K562 (cell line): ENCODE measurements at regions not wholly inside any gene's neighbourhood (a gene's known extent, or its start where the extent isn't known, plus 50 kb on each side); places are given as distances from the start of the nearest gene placed in this dataset.

Experiments used
- ATF2 ChIP-seq: sonication (generic); formaldehyde crosslinking; IDR thresholded peaks from 2 replicates; pipeline ENCODE4 v1.8.1; 2022; ENCODE audit warnings: missing genetic modification reagents
- CEBPG ChIP-seq, 3 experiments: fragments of 200-800 bp in 1 of 3; sonication (Bioruptor generic) in 1 of 3; sonication (generic) in 1 of 3; formaldehyde crosslinking in 1 of 3; IDR thresholded peaks in 2 of 3; conservative IDR thresholded peaks in 1 of 3; 2 replicates each; pipeline versions ENCODE4 v1.6.1 to v1.8.0; 2016 to 2022; ENCODE audit warnings: missing compliant biosample characterization in 2 of 3, missing genetic modification characterization in 2 of 3, mild to moderate bottlenecking in 1 of 3, missing genetic modification reagents in 1 of 3
- DDX20 ChIP-seq: fragments of 450-650 bp; IDR thresholded peaks from 2 replicates; pipeline ENCODE4 v1.6.1; 2016; ENCODE audit warnings: missing genetic modification characterization, low read depth, mild to moderate bottlenecking, missing compliant biosample characterization, moderate library complexity
- ETV1 ChIP-seq: fragments of 450-650 bp; conservative IDR thresholded peaks from 2 replicates; pipeline ENCODE4 v1.6.1; 2016; ENCODE audit warnings: missing genetic modification characterization, control low read depth, low read depth, missing compliant biosample characterization
- GMEB1 ChIP-seq: fragments of 250-450 bp; sonication (Bioruptor Pico); IDR thresholded peaks from 2 replicates; pipeline ENCODE4 v1.4.0; 2020; ENCODE audit warnings: mild to moderate bottlenecking
- HNRNPH1 ChIP-seq: fragments of 200-400 bp; formaldehyde crosslinking; optimal IDR thresholded peaks from 2 replicates; pipeline ENCODE3; 2017; ENCODE audit warnings: low read depth, mild to moderate bottlenecking, low read length, moderate library complexity
- KDM2B ChIP-seq: fragments of 250-450 bp; sonication (Bioruptor Pico); IDR thresholded peaks from 2 replicates; pipeline ENCODE4 v1.8.0; 2021; ENCODE audit warnings: mild to moderate bottlenecking, moderate library complexity
- SNRNP70 ChIP-seq: fragments of 200-400 bp; formaldehyde crosslinking; optimal IDR thresholded peaks from 2 replicates; pipeline ENCODE3; 2017; ENCODE audit warnings: low read depth, low read length
- SREBF1 ChIP-seq: fragments of 150-350 bp; IDR thresholded peaks from 2 replicates; pipeline ENCODE4 v1.6.1; 2014; ENCODE audit warnings: antibody characterized with exemption, low read depth, low read length, borderline replicate concordance
- STAT5A ChIP-seq: IDR thresholded peaks from 2 replicates; pipeline ENCODE4 v1.6.1; 2012; ENCODE audit warnings: low read length, inconsistent platforms, borderline replicate concordance
- ZBTB7A ChIP-seq: IDR thresholded peaks from 2 replicates; pipeline ENCODE4 v1.6.1; 2011; ENCODE audit warnings: low read depth, mild to moderate bottlenecking, low read length, moderate library complexity, borderline replicate concordance; ENCODE audit not compliant: control insufficient read depth
- ZNF668 ChIP-seq: fragments of 250-450 bp; sonication (Bioruptor Pico); IDR thresholded peaks from 2 replicates; pipeline ENCODE4 v1.8.0; 2022; ENCODE audit warnings: mild to moderate bottlenecking, inconsistent platforms
- ZNF76 ChIP-seq: fragments of 250-450 bp; sonication (Bioruptor Pico); IDR thresholded peaks from 2 replicates; pipeline ENCODE4 v1.4.0; 2020; ENCODE audit warnings: mild to moderate bottlenecking, moderate library complexity, borderline replicate concordance
- TF ChIP-seq, protein P1 (sequence below): fragments of 200-800 bp; sonication (Bioruptor generic); IDR thresholded peaks from 2 replicates; pipeline ENCODE4 v1.6.1; 2016; ENCODE audit warnings: missing genetic modification characterization, missing compliant biosample characterization
- TF ChIP-seq, protein P2 (sequence below), 2 experiments: fragments of 450-650 bp; IDR thresholded peaks; 2 replicates each; pipeline ENCODE4 v1.6.1; 2016

DNA sequence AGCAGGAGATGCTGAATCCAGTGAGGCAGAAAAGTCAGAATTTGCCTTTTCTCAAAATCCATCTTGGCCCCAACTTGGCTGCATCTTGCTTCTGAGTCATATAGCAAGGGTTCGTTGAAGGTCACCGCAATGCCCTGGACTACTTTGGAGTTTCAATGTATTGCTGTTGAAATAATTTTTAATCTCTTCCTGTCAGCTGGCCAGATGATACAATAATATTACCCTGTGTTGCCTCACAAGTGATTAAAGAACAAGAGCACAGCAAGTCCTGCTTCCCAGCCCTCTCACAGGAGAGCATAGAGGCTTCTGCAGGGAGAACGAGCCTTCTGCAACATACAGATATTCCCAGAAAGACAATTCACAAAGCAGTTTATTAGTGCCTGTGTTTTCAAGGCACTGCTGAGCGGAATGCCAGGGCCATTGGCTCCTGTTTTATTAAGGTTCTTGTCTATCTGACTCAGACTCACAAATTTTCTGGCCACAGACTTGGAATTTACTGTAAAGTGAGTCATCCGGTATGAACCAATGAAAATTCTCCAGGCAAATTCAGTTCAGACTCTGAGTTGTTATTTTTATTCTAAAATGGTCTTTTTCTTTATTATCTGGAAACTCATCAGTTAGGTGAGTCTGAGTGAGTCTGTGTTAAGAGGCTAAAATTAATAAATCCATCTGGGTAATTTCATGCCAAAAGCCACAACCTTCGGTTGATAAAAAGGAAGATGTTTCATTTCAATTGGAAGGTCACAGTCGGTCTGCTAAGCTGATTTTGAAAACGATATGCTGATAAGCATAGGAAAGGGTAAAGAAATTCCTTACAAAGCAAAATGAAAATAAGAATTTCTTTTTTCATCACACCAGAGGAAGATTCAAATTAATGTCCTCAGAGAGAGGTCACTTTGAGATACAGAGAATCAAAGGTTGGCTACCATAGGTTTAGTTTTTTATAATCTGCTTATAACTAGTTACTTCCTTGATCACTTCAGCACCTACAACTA is 289.4 kb upstream of the STXBP5 start (continued):
- TF ChIP-seq ATF2 (no peak), GMEB1 (no peak), ETV1 (tag) (peak; percentile 99), DDX20 (no peak), ZBTB7A (no peak), KDM2B (CRISPR knock-in tag) (no peak), SNRNP70 (no peak), STAT5A (peak; percentile 50; the same call in 1 of the 2 replicates), SREBF1 (no peak), ZNF668 (CRISPR knock-in tag) (no peak), ZNF76 (CRISPR knock-in tag) (no peak), HNRNPH1 (no peak), CEBPG (CRISPR knock-in tag; IDR thresholded peaks at IDR 0.05) (peak; percentile 99), CEBPG (tag; conservative IDR thresholded peaks at IDR 0.05 in 1 of 2, IDR thresholded peaks at IDR 0.05 in 1 of 2) (peak; percentile 88 to 98)
- TF ChIP-seq, protein P1, sequence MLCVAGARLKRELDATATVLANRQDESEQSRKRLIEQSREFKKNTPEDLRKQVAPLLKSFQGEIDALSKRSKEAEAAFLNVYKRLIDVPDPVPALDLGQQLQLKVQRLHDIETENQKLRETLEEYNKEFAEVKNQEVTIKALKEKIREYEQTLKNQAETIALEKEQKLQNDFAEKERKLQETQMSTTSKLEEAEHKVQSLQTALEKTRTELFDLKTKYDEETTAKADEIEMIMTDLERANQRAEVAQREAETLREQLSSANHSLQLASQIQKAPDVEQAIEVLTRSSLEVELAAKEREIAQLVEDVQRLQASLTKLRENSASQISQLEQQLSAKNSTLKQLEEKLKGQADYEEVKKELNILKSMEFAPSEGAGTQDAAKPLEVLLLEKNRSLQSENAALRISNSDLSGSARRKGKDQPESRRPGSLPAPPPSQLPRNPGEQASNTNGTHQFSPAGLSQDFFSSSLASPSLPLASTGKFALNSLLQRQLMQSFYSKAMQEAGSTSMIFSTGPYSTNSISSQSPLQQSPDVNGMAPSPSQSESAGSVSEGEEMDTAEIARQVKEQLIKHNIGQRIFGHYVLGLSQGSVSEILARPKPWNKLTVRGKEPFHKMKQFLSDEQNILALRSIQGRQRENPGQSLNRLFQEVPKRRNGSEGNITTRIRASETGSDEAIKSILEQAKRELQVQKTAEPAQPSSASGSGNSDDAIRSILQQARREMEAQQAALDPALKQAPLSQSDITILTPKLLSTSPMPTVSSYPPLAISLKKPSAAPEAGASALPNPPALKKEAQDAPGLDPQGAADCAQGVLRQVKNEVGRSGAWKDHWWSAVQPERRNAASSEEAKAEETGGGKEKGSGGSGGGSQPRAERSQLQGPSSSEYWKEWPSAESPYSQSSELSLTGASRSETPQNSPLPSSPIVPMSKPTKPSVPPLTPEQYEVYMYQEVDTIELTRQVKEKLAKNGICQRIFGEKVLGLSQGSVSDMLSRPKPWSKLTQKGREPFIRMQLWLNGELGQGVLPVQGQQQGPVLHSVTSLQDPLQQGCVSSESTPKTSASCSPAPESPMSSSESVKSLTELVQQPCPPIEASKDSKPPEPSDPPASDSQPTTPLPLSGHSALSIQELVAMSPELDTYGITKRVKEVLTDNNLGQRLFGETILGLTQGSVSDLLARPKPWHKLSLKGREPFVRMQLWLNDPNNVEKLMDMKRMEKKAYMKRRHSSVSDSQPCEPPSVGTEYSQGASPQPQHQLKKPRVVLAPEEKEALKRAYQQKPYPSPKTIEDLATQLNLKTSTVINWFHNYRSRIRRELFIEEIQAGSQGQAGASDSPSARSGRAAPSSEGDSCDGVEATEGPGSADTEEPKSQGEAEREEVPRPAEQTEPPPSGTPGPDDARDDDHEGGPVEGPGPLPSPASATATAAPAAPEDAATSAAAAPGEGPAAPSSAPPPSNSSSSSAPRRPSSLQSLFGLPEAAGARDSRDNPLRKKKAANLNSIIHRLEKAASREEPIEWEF, result 0 out of 2 replicates have a peak, but pooled peaks have one; percentile 6
- TF ChIP-seq, protein P2, sequence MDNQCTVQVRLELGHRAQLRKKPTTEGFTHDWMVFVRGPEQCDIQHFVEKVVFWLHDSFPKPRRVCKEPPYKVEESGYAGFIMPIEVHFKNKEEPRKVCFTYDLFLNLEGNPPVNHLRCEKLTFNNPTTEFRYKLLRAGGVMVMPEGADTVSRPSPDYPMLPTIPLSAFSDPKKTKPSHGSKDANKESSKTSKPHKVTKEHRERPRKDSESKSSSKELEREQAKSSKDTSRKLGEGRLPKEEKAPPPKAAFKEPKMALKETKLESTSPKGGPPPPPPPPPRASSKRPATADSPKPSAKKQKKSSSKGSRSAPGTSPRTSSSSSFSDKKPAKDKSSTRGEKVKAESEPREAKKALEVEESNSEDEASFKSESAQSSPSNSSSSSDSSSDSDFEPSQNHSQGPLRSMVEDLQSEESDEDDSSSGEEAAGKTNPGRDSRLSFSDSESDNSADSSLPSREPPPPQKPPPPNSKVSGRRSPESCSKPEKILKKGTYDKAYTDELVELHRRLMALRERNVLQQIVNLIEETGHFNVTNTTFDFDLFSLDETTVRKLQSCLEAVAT (IDR thresholded peaks at IDR 0.05), result 0 out of 4 replicates have a peak, but pooled peaks of 1 of the 2 experiments have one; percentile 67
